Mammary epithelial cell (primary cell): ENCODE measurements at regions not wholly inside any gene's neighbourhood (a gene's known extent, or its start where the extent isn't known, plus 50 kb on each side); places are given as distances from the start of the nearest gene placed in this dataset.

Experiments used
- CTCF ChIP-seq, 2 donors: IDR thresholded peaks in 1 of 2; conservative IDR thresholded peaks in 1 of 2; 2 replicates each; pipeline ENCODE4 v1.5.1; 2011 to 2012; ENCODE audit warnings: inconsistent platforms in 2 of 2, low read length in 2 of 2, mild to moderate bottlenecking in 2 of 2, control low read depth in 1 of 2, low read depth in 1 of 2; ENCODE audit not compliant: insufficient read depth in 1 of 2; ENCODE audit errors: extremely low read depth in 1 of 2
- EZH2 ChIP-seq: IDR thresholded peaks from 2 replicates; pipeline ENCODE4 v1.6.1; 2012; ENCODE audit warnings: low read length, inconsistent platforms, borderline replicate concordance

- no peak for TF ChIP-seq CTCF (conservative IDR thresholded peaks at IDR 0.05 in 1 of 2, IDR thresholded peaks at IDR 0.05 in 1 of 2; ENCODE audit: extremely low read depth in 1 of 2, insufficient read depth in 1 of 2, low read depth in 1 of 2, low read length in 2 of 2)
- no peak for TF ChIP-seq EZH2
These were observed 684.1 kb upstream of the C16orf82 start for GRCh38 chr16:26382586-26382985.
